IMR-90 (cell line): ENCODE measurements at regions not wholly inside any gene's neighbourhood (a gene's known extent, or its start where the extent isn't known, plus 50 kb on each side); places are given as distances from the start of the nearest gene placed in this dataset.

Source experiments
- MAZ ChIP-seq: IDR thresholded peaks from 2 replicates; pipeline ENCODE4 v1.6.1; 2012; ENCODE audit warnings: low read depth, mild to moderate bottlenecking, low read length, improper control_type of control experiment, moderate library complexity, borderline replicate concordance
- POLR2A ChIP-seq: IDR thresholded peaks from 2 replicates; pipeline ENCODE4 v1.6.1; 2012; ENCODE audit warnings: mild to moderate bottlenecking, low read depth, low read length

DNA sequence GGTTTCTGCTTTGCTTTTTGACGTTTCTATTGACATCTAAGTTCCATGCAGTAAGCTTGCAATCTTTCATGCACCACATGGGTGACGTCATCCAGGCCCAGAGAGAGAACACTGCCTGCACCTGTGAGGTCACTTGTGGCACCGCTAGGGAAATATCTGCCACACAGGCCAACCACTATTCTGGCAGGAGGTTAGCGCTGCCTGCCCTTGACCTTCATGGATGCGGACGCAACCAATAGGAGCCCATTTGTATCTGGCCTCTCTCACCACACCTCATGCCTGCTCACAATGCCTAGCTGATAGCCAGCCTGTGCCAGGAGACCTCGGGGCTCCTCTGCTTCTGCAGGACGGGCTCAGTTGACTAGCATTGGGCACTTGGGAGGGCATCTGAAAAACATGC is 55.8 kb upstream of the PRR23E start:
- TF ChIP-seq POLR2A, result no peak
- no peak for TF ChIP-seq MAZ
